SU-DHL-6 (cell line): ENCODE measurements at regions not wholly inside any gene's neighbourhood (a gene's known extent, or its start where the extent isn't known, plus 50 kb on each side); places are given as distances from the start of the nearest gene placed in this dataset.

Source experiments
- H2AFZ ChIP-seq: fragments of 200-600 bp; sonication (generic); 2 replicates; pipeline ENCODE4 v1.6.1; 2014; ENCODE audit warnings: low read depth, mild to moderate bottlenecking, moderate library complexity, mixed read lengths, antibody characterized with exemption, low read length; ENCODE audit not compliant: severe bottlenecking
- H3F3A ChIP-seq: fragments of 200-600 bp; shearing (Covaris generic); 2 replicates; pipeline ENCODE4 v1.6.0; 2016; ENCODE audit warnings: antibody characterized with exemption, mild to moderate bottlenecking; ENCODE audit not compliant: insufficient read depth
- H3K27ac ChIP-seq: fragments of 200-600 bp; sonication (generic); 2 replicates; pipeline ENCODE4 v1.5.1; 2016; ENCODE audit warnings: low read depth, mild to moderate bottlenecking, low read length, moderate library complexity, mixed read lengths
- H3K27me3 ChIP-seq: fragments of 200-600 bp; sonication (generic), shearing (Covaris generic); 2 replicates; pipeline ENCODE4 v1.6.0; 2014; ENCODE audit warnings: mild to moderate bottlenecking, low read length
- H3K36me3 ChIP-seq: fragments of 200-600 bp; sonication (generic); 2 replicates; pipeline ENCODE4 v1.6.1; 2014; ENCODE audit warnings: mild to moderate bottlenecking, low read length, mixed read lengths
- H3K4me2 ChIP-seq: fragments of 300-600, 200-600 bp; shearing (Covaris generic), sonication (generic); 2 replicates; pipeline ENCODE4 v1.6.0; 2014; ENCODE audit warnings: low read length, low read depth, mild to moderate bottlenecking; ENCODE audit not compliant: poor library complexity, severe bottlenecking
- H3K4me3 ChIP-seq: fragments of 200-600 bp; sonication (generic); 2 replicates; pipeline ENCODE4 v1.5.1; 2014; ENCODE audit warnings: antibody characterized with exemption, low read length, mild to moderate bottlenecking, mixed read lengths; ENCODE audit not compliant: insufficient read depth, poor library complexity, severe bottlenecking
- H3K79me2 ChIP-seq: fragments of 200-600 bp; sonication (generic); 2 replicates; pipeline ENCODE4 v1.6.1; 2014; ENCODE audit warnings: mild to moderate bottlenecking, low read length, moderate library complexity; ENCODE audit not compliant: insufficient read depth
- H3K9ac ChIP-seq: fragments of 200-600 bp; sonication (generic); 2 replicates; pipeline ENCODE4 v1.7.0; 2014; ENCODE audit warnings: mild to moderate bottlenecking, low read length
- H3K9me2 ChIP-seq: fragments of 200-600 bp; sonication (generic); replicated peaks from 2 replicates; pipeline ENCODE4 v1.6.1; 2014; ENCODE audit warnings: low read length; ENCODE audit not compliant: insufficient read depth
- H3K9me3 ChIP-seq: fragments of 200-600 bp; sonication (generic); 2 replicates; pipeline ENCODE4 v1.6.1; 2014; ENCODE audit warnings: low read length, mixed read lengths; ENCODE audit not compliant: insufficient read depth
- H4K20me1 ChIP-seq: fragments of 200-600 bp; sonication (generic); 2 replicates; pipeline ENCODE4 v1.6.1; 2014; ENCODE audit warnings: low read depth, mild to moderate bottlenecking, antibody characterized with exemption, low read length, moderate library complexity, mixed read lengths
- CTCF ChIP-seq: fragments of 200-600 bp; sonication (generic); IDR thresholded peaks from one replicate; pipeline ENCODE4 v1.5.1; 2017; ENCODE audit warnings: antibody characterized with exemption, mild to moderate bottlenecking, low read length, moderate library complexity; ENCODE audit not compliant: insufficient read depth, poor library complexity, severe bottlenecking
- EZH2phosphoT487 ChIP-seq: fragments of 200-600 bp; sonication (generic), shearing (Covaris generic); conservative IDR thresholded peaks from 2 replicates; pipeline ENCODE4 v1.6.1; 2018; ENCODE audit warnings: mild to moderate bottlenecking, antibody characterized with exemption, low read length, moderate library complexity, mixed read lengths

DNA sequence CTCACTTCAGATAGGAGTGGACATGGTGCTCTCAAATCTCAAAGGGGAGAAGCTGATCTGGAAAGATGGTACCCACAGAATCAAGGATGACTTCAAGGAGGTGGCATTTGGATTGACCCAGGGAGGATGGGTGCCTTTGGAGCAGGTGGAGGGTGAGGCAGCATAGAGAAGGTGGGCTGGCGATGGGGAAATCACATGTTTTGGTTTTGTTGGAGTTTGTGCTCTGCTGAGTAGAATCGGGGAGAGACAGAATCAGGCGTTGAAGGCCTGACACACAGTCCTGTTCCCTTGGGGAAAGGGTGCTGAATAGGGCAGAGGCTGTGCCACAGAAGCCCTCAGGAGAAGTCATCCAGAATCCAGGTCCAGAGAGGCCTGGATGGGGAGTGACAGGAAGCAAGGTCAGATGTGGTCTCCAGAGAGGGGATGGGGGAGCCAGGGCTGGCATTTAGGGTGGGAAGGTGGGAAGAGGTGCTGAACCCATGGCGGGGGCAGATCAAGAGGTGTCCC, 291.1 kb downstream of the GLRX3 start:
- TF ChIP-seq CTCF = no peak
- TF ChIP-seq EZH2phosphoT487 = no peak
- Histone ChIP-seq H3K9me3 (no peaks in the 10 kb centered on the region), H3K27ac (no peak overlapping the region), H3K36me3 (no peaks in the 10 kb centered on the region), H3K27me3 (0 out of 2 replicates have a peak, but pooled peaks cover 4% of the 10 kb centered on the region), H3F3A (no peaks in the 10 kb centered on the region), H3K79me2 (no peaks in the 10 kb centered on the region), H4K20me1 (no peaks in the 10 kb centered on the region), H2AFZ (no peak overlapping the region), H3K4me2 (no peak overlapping the region), H3K9ac (no peak overlapping the region), H3K4me3 (no peak overlapping the region), H3K9me2 (no peaks in the 10 kb centered on the region)

DNA sequence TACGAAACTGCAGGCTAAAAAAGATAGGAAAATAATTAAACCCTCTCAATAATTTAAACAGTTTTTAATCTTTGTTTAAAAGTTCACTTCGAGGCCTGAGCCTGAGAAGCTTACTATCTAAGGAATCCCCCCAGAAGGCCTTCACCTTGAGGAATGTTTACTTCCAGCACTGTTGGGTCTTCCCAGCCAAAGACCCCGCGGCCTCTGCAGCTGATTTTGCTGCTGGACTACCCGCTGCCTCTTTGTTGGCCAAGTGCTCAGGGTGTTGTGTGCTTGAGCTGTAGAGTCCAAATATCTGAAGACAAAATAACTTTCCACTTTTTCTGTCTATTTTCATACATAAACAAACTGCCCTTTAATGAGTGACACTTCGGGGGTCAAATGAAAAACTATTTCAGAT, 292.7 kb downstream of the GLRX3 start:
- Histone ChIP-seq H3K36me3 (no peaks in the 10 kb centered on the region), H3K27me3 (0 out of 2 replicates have a peak, but pooled peaks cover 4% of the 10 kb centered on the region), H3K4me2 (no peak overlapping the region), H3K9me3 (no peaks in the 10 kb centered on the region), H3K79me2 (no peaks in the 10 kb centered on the region), H3K27ac (no peak overlapping the region), H4K20me1 (no peaks in the 10 kb centered on the region), H3K9me2 (no peaks in the 10 kb centered on the region), H3F3A (no peaks in the 10 kb centered on the region), H3K4me3 (no peak overlapping the region), H2AFZ (no peak overlapping the region), H3K9ac (no peak overlapping the region)
- TF ChIP-seq EZH2phosphoT487 = no peak

DNA sequence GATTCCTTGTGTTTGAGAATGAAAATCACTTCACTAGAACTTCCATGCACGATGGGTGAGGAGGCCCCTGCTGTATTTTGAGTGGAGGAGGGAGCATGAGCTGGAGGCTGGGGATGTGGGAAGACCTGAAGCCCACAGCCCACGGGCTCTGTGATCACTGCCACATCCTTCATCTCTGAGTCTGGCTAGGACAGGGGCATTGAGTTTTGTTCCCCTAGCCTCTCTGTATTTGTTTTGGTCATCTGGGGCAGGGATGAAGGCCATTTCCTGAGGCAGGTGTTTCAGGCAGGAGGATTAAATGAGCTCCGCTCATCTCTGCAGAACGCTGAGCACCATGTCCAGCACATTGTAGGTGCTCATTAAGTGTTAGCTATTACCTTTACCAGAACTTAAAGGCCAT, 293.6 kb downstream of the GLRX3 start:
- Histone ChIP-seq H3K27ac (no peak overlapping the region), H3F3A (no peaks in the 10 kb centered on the region), H3K79me2 (no peaks in the 10 kb centered on the region), H2AFZ (no peak overlapping the region), H3K9me3 (no peaks in the 10 kb centered on the region), H3K36me3 (no peaks in the 10 kb centered on the region), H3K9me2 (no peaks in the 10 kb centered on the region), H3K4me2 (no peak overlapping the region), H3K4me3 (no peak overlapping the region), H4K20me1 (no peaks in the 10 kb centered on the region), H3K9ac (no peak overlapping the region), H3K27me3 (0 out of 2 replicates have a peak, but pooled peaks cover 4% of the 10 kb centered on the region)
- TF ChIP-seq EZH2phosphoT487 (no peak), CTCF (no peak)

DNA sequence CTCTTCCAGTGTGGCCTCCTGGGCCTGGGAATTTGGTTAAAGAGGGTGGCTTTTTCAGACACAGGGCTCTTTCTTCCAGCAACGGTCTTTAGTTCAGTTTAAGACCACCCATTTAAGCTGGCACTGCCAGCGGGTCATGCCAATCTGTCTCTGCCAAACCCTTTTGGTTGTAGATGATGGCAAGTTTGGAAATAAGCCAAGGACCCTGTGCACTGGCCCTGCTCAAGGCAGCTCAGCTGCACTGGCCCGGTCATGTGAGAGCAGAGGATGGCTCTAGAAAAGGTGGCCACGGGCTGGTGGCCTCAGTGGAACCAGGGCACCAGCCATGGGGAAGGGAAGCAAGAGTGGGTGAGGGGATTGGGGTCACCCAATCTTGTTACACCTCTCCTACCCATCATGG, 294.1 kb downstream of the GLRX3 start:
- no peaks in the 10 kb centered on the region for H3K36me3 ChIP-seq
- H3K9ac ChIP-seq = no peak overlapping the region
- no peak for TF ChIP-seq CTCF
- no peak for TF ChIP-seq EZH2phosphoT487
- H3K4me2 ChIP-seq = no peak overlapping the region
- no peaks in the 10 kb centered on the region for H3K79me2 ChIP-seq
- no peaks in the 10 kb centered on the region for H3F3A ChIP-seq
- H3K27ac ChIP-seq = no peak overlapping the region
- no peaks in the 10 kb centered on the region for H4K20me1 ChIP-seq
- H3K4me3 ChIP-seq = no peak overlapping the region
- H3K9me2 ChIP-seq = no peaks in the 10 kb centered on the region
- H3K9me3 ChIP-seq = no peaks in the 10 kb centered on the region
- no peak overlapping the region for H2AFZ ChIP-seq
- H3K27me3 ChIP-seq = 0 out of 2 replicates have a peak, but pooled peaks cover 4% of the 10 kb centered on the region
